ENCODE measurements at regions not wholly inside any gene's neighbourhood (a gene's known extent, or its start where the extent isn't known, plus 50 kb on each side); places are given as distances from the start of the nearest gene placed in this dataset.

- Histone ChIP-seq H3K9me3 (ENCODE audit: low read length) (no peaks in the 10 kb centered on the region), H3K36me3 (ENCODE audit: insufficient read depth, low read length) (no peaks in the 10 kb centered on the region), H3K4me1 (ENCODE audit: insufficient read depth, low read length) (peaks cover 3% of the 10 kb centered on the region), H2AFZ (ENCODE audit: low read depth, low read length) (no peak overlapping the region), H3K27me3 (ENCODE audit: insufficient read depth, low read length) (no peaks in the 10 kb centered on the region), H3K4me3 (ENCODE audit: low read length) (no peak overlapping the region)
These were observed 675.2 kb upstream of the WWC1 start for GRCh38 chr5:167616043-167616890.

GRCh38 chr5:167623354-167623753 lies 668.1 kb upstream of the WWC1 start:
- Histone ChIP-seq H3K4me3 (ENCODE audit: low read length) (no peak overlapping the region), H2AFZ (ENCODE audit: low read depth, low read length) (no peak overlapping the region), H3K9me3 (ENCODE audit: low read length) (no peaks in the 10 kb centered on the region), H3K4me1 (ENCODE audit: insufficient read depth, low read length) (peaks cover 11% of the 10 kb centered on the region), H3K36me3 (ENCODE audit: insufficient read depth, low read length) (no peaks in the 10 kb centered on the region), H3K27me3 (ENCODE audit: insufficient read depth, low read length) (no peaks in the 10 kb centered on the region)

DNA sequence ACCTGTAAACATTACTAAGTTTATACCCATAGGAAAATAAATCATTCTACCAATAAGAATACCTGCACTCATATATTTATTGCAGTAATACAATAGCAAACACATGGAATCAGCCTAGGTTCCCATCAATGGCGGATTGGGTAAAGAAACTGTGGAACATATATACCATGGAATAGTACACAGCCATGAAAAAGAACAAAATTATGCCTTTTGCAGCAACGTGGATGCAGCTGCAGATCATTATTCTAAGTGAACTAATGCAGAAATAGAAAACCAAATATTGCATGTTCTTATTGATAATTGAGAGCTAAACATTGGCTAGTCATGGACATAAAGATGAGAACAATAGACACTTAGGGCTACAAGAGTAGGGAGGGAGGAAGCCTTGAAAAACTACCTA lies 667.4 kb upstream of the WWC1 start:
- H3K4me3 ChIP-seq (ENCODE audit: low read length): no peak overlapping the region
- no peaks in the 10 kb centered on the region for H3K36me3 ChIP-seq (ENCODE audit: insufficient read depth, low read length)
- H3K9me3 ChIP-seq (ENCODE audit: low read length): no peaks in the 10 kb centered on the region
- H2AFZ ChIP-seq (ENCODE audit: low read depth, low read length): no peak overlapping the region
- no peaks in the 10 kb centered on the region for H3K27me3 ChIP-seq (ENCODE audit: insufficient read depth, low read length)
- H3K4me1 ChIP-seq (ENCODE audit: insufficient read depth, low read length): peaks cover 11% of the 10 kb centered on the region

- peaks cover 9% of the 10 kb centered on the region for H3K4me1 ChIP-seq (ENCODE audit: insufficient read depth, low read length)
- H3K4me3 ChIP-seq (ENCODE audit: low read length): no peak overlapping the region
- H2AFZ ChIP-seq (ENCODE audit: low read depth, low read length): no peak overlapping the region
- H3K27me3 ChIP-seq (ENCODE audit: insufficient read depth, low read length): no peaks in the 10 kb centered on the region
- H3K9me3 ChIP-seq (ENCODE audit: low read length): no peaks in the 10 kb centered on the region
- no peaks in the 10 kb centered on the region for H3K36me3 ChIP-seq (ENCODE audit: insufficient read depth, low read length)
These were observed 664.9 kb upstream of the WWC1 start for GRCh38 chr5:167626341-167627123.

- no peak overlapping the region for H2AFZ ChIP-seq (ENCODE audit: low read depth, low read length)
- no peaks in the 10 kb centered on the region for H3K36me3 ChIP-seq (ENCODE audit: insufficient read depth, low read length)
- peaks cover 7% of the 10 kb centered on the region for H3K4me1 ChIP-seq (ENCODE audit: insufficient read depth, low read length)
- H3K27me3 ChIP-seq (ENCODE audit: insufficient read depth, low read length): no peaks in the 10 kb centered on the region
- H3K9me3 ChIP-seq (ENCODE audit: low read length): no peaks in the 10 kb centered on the region
- H3K4me3 ChIP-seq (ENCODE audit: low read length): no peak overlapping the region
These were observed 661.8 kb upstream of the WWC1 start for GRCh38 chr5:167629634-167630033.

GRCh38 chr5:167631191-167631590 lies 660.3 kb upstream of the WWC1 start:
- Histone ChIP-seq H2AFZ (ENCODE audit: low read depth, low read length) (no peak overlapping the region), H3K9me3 (ENCODE audit: low read length) (no peaks in the 10 kb centered on the region), H3K4me3 (ENCODE audit: low read length) (no peak overlapping the region), H3K4me1 (ENCODE audit: insufficient read depth, low read length) (peaks cover 7% of the 10 kb centered on the region), H3K27me3 (ENCODE audit: insufficient read depth, low read length) (no peaks in the 10 kb centered on the region), H3K36me3 (ENCODE audit: insufficient read depth, low read length) (no peaks in the 10 kb centered on the region)

DNA sequence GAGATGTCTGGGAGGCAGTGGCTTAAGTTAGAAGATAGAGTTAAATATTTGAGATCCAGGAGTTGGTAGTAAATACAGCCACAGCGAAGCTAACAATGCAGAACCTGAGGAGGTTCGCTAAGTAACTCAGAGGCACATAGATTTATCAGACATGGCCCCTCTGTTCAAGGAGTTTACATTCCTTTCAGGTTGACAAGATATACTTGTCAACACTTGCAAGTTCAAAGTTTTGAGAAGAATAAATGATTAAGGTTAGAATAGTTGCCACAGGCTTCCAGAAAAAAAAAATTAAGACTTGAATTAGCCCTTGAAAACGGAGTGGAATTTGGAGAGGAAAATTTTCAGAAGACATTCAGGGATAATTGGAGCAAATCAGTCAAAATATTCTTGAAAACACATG lies 658.3 kb upstream of the WWC1 start:
- no peaks in the 10 kb centered on the region for H3K27me3 ChIP-seq (ENCODE audit: insufficient read depth, low read length)
- no peaks in the 10 kb centered on the region for H3K9me3 ChIP-seq (ENCODE audit: low read length)
- H3K4me3 ChIP-seq (ENCODE audit: low read length): no peak overlapping the region
- no peak overlapping the region for H2AFZ ChIP-seq (ENCODE audit: low read depth, low read length)
- peaks cover 2% of the 10 kb centered on the region for H3K4me1 ChIP-seq (ENCODE audit: insufficient read depth, low read length)
- H3K36me3 ChIP-seq (ENCODE audit: insufficient read depth, low read length): no peaks in the 10 kb centered on the region

DNA sequence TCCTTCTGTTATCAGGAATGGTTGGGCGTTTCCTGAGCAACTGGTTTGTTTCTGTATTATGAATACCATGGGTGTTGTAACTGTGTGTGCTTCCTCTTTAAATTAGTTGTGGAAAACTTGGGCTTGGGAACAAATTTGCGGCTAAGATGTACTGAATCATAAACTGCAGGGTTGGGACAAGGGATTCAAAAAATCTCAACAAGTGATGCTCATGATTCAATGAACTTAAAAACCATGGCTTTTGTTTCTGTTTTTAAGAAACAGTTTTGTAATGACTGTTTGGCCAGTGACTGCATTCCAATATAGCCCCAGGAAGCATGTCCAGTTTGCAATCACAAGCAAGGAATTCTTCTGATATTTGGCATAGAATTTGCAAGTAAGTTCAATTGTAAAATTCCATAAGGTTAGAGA lies 657.5 kb upstream of the WWC1 start:
- Histone ChIP-seq H3K4me1 (ENCODE audit: insufficient read depth, low read length) (peaks cover 3% of the 10 kb centered on the region), H3K36me3 (ENCODE audit: insufficient read depth, low read length) (no peaks in the 10 kb centered on the region), H3K9me3 (ENCODE audit: low read length) (no peaks in the 10 kb centered on the region), H3K27me3 (ENCODE audit: insufficient read depth, low read length) (no peaks in the 10 kb centered on the region), H2AFZ (ENCODE audit: low read depth, low read length) (no peak overlapping the region), H3K4me3 (ENCODE audit: low read length) (no peak overlapping the region)

GRCh38 chr5:167634432-167634831 lies 657.0 kb upstream of the WWC1 start:
- Histone ChIP-seq H3K4me3 (ENCODE audit: low read length) (no peak overlapping the region), H3K9me3 (ENCODE audit: low read length) (no peaks in the 10 kb centered on the region), H3K36me3 (ENCODE audit: insufficient read depth, low read length) (no peaks in the 10 kb centered on the region), H2AFZ (ENCODE audit: low read depth, low read length) (no peak overlapping the region), H3K4me1 (ENCODE audit: insufficient read depth, low read length) (peaks cover 8% of the 10 kb centered on the region), H3K27me3 (ENCODE audit: insufficient read depth, low read length) (no peaks in the 10 kb centered on the region)

- H3K4me3 ChIP-seq (ENCODE audit: low read length): no peak overlapping the region
- peaks cover 6% of the 10 kb centered on the region for H3K4me1 ChIP-seq (ENCODE audit: insufficient read depth, low read length)
- H2AFZ ChIP-seq (ENCODE audit: low read depth, low read length): no peak overlapping the region
These were observed 652.6 kb upstream of the WWC1 start for GRCh38 chr5:167638816-167639215.

GRCh38 chr5:167639273-167639672 lies 652.2 kb upstream of the WWC1 start:
- Histone ChIP-seq H3K9me3 (ENCODE audit: low read length) (no peaks in the 10 kb centered on the region), H3K4me1 (ENCODE audit: insufficient read depth, low read length) (peaks cover 6% of the 10 kb centered on the region), H3K36me3 (ENCODE audit: insufficient read depth, low read length) (no peaks in the 10 kb centered on the region), H2AFZ (ENCODE audit: low read depth, low read length) (no peak overlapping the region), H3K27me3 (ENCODE audit: insufficient read depth, low read length) (no peaks in the 10 kb centered on the region), H3K4me3 (ENCODE audit: low read length) (no peak overlapping the region)

More at GRCh38 chr5:167638816-167639215, 652.6 kb upstream of the WWC1 start:
- no peaks in the 10 kb centered on the region for H3K9me3 ChIP-seq (ENCODE audit: low read length)
- H3K36me3 ChIP-seq (ENCODE audit: insufficient read depth, low read length): no peaks in the 10 kb centered on the region
- H3K27me3 ChIP-seq (ENCODE audit: insufficient read depth, low read length): no peaks in the 10 kb centered on the region

- Histone ChIP-seq H2AFZ (ENCODE audit: low read depth, low read length) (no peak overlapping the region), H3K4me1 (ENCODE audit: insufficient read depth, low read length) (peaks cover 6% of the 10 kb centered on the region), H3K4me3 (ENCODE audit: low read length) (no peak overlapping the region), H3K27me3 (ENCODE audit: insufficient read depth, low read length) (no peaks in the 10 kb centered on the region), H3K36me3 (ENCODE audit: insufficient read depth, low read length) (no peaks in the 10 kb centered on the region), H3K9me3 (ENCODE audit: low read length) (no peaks in the 10 kb centered on the region)
These were observed 651.7 kb upstream of the WWC1 start for GRCh38 chr5:167639766-167640165.

- H3K4me1 ChIP-seq (ENCODE audit: insufficient read depth, low read length): peaks cover 6% of the 10 kb centered on the region
These were observed 649.3 kb upstream of the WWC1 start for GRCh38 chr5:167642181-167642580.

More at GRCh38 chr5:167642181-167642580, 649.3 kb upstream of the WWC1 start:
- H3K9me3 ChIP-seq (ENCODE audit: low read length): no peaks in the 10 kb centered on the region
- no peak overlapping the region for H2AFZ ChIP-seq (ENCODE audit: low read depth, low read length)
- H3K27me3 ChIP-seq (ENCODE audit: insufficient read depth, low read length): no peaks in the 10 kb centered on the region
- H3K4me3 ChIP-seq (ENCODE audit: low read length): no peak overlapping the region
- no peaks in the 10 kb centered on the region for H3K36me3 ChIP-seq (ENCODE audit: insufficient read depth, low read length)

Data from neuron (in vitro differentiated cells).